HG02623 (cell line): ENCODE measurements at regions not wholly inside any gene's neighbourhood (a gene's known extent, or its start where the extent isn't known, plus 50 kb on each side); places are given as distances from the start of the nearest gene placed in this dataset.
"Not testable (repeated sequence)": the region's sequence is repeated elsewhere in the genome, so short reads cannot be mapped to it uniquely, and the experiment has no call there.

Source experiments
- ATAC-seq: cut with Tn5 transposase; IDR thresholded peaks from one replicate; pipeline ENCODE4 v1.9.1; 2021; ENCODE audit warnings: moderate library complexity; ENCODE audit not compliant: unreplicated experiment

- ATAC-seq: no peak
Observed at GRCh38 chr6:144392536-144392935, 107.4 kb downstream of the UTRN start.

GRCh38 chr6:144394210-144394609 is 109.1 kb downstream of the UTRN start:
- ATAC-seq: no peak

GRCh38 chr6:144395014-144395413 is 109.9 kb downstream of the UTRN start:
- ATAC-seq: no peak

- ATAC-seq: no peak
Observed at GRCh38 chr6:144395826-144396225, 110.7 kb downstream of the UTRN start.

- ATAC-seq: no peak
Observed at GRCh38 chr6:144397141-144397540, 112.0 kb downstream of the UTRN start.

GRCh38 chr6:144400321-144400720 is 115.2 kb downstream of the UTRN start:
- ATAC-seq: no peak

- no peak for ATAC-seq
Observed at GRCh38 chr6:144401736-144402733, 116.9 kb downstream of the UTRN start.

- no peak for ATAC-seq
Observed at GRCh38 chr6:144402750-144403149, 117.6 kb downstream of the UTRN start.

- ATAC-seq: no peak
Observed at GRCh38 chr6:144405163-144405562, 120.0 kb downstream of the UTRN start.

- no peak for ATAC-seq
Observed at GRCh38 chr6:144406796-144407195, 121.7 kb downstream of the UTRN start.

GRCh38 chr6:144408161-144408560 is 123.0 kb downstream of the UTRN start:
- no peak for ATAC-seq

GRCh38 chr6:144410059-144410458 is 124.9 kb downstream of the UTRN start:
- ATAC-seq: no peak

- not testable (repeated sequence) for ATAC-seq
Observed at GRCh38 chr6:144410574-144410973, 125.4 kb downstream of the UTRN start.

GRCh38 chr6:144411531-144412165 is 126.5 kb downstream of the UTRN start:
- ATAC-seq: no peak

- ATAC-seq: no peak
Observed at GRCh38 chr6:144413418-144413817, 128.3 kb downstream of the UTRN start.

GRCh38 chr6:144415014-144415413 is 129.9 kb downstream of the UTRN start:
- no peak for ATAC-seq

GRCh38 chr6:144415835-144416237 is 130.7 kb downstream of the UTRN start:
- ATAC-seq: no peak

- ATAC-seq: no peak
Observed at GRCh38 chr6:144416244-144416643, 131.1 kb downstream of the UTRN start.

GRCh38 chr6:144416773-144417172 is 131.6 kb downstream of the UTRN start:
- no peak for ATAC-seq

GRCh38 chr6:144417681-144418080 is 132.5 kb downstream of the UTRN start:
- no peak for ATAC-seq

GRCh38 chr6:144418959-144419545 is 133.9 kb downstream of the UTRN start:
- no peak for ATAC-seq

GRCh38 chr6:144423167-144423566 is 138.0 kb downstream of the UTRN start:
- no peak for ATAC-seq
